Left renal cortex interstitium (tissue), 4 donors: ENCODE measurements at regions not wholly inside any gene's neighbourhood (a gene's known extent, or its start where the extent isn't known, plus 50 kb on each side); places are given as distances from the start of the nearest gene placed in this dataset.
A peak's percentile ranks its signal among the peaks of the same experiment; 100 is the strongest.
"Not testable (repeated sequence)": the region's sequence is repeated elsewhere in the genome, so short reads cannot be mapped to it uniquely, and the experiment has no call there.

Experiments
- DNase-seq, 4 donors: peaks; one replicate each; pipeline ENCODE4 v3.0.0-alpha.2; 2013; ENCODE audit warnings: low read depth in 4 of 4, low spot score in 2 of 4, missing footprints in 1 of 4

DNA sequence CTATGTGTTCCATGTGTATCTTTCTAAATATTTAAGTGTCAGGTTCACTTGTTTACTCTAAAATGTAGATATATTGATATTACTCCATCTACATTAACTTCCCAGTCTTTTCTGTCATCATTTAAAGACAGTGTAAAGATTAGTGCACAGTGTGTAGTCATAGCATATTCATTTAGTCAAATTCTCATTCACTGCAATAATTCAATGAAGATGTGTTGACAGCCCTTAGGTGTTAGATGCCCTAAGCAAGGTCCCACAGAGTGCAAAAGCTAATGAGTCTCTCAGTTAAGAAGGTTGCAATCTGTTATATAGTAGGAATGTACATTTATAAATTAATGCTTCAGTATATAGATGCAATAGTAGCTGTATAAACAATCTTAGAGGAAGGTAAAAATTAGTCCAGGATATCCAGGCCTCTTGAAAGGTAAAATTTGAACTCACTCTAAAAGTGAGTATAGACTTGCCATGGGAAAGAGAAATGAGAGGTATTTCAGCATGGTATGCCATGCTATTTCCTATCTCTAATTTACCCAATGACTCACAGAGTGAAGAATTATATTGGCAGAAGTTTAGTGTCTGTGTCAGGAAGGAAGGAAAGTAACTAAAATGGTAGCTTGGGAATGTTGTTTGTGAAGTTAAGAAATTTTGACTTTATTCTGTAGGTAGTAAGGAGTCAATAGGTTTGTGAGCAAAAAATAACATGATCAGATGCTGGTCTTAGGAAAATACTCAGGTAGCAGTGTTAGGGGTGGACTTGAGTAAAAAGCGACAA lies 969.9 kb upstream of the CITED2 start:
- no peak for DNase-seq

DNA sequence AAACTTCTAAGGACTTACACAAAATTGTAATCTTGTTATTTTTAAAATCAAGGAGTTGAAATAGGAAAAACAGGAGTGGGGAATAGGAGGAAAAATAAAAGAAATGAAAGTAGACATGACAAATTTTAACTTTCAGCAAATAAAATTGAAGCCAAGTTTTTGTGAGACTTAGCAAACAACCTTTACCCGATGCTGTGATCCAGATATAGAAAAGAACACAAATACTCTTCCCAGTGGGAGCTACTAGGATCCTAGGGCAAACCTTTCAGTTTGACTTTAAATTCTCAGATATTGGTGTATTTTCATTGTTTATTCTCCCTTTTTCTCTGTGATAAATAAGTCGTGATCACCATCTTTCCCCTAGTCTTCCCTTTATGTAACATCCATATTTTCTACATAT lies 968.7 kb upstream of the CITED2 start:
- no peak for DNase-seq

DNA sequence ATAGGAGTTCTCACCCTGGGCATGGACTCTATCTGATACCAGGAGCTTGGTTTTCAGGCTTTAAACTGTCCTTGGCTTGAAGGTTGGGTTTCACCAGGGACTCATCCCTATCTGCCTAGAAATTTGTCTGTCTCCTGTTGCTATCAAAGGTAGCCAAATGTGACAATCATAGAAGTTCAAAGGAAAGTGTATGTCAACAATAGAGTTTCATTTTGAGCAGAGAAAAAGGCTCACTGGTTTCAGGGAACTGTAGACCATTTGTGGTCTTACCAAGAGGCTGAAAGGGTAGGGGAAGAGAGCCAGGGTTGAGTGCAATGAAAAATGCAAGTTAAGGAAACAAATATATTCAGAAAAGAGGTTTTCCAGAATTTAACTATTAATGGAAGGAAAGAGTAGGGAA lies 966.8 kb upstream of the CITED2 start:
- no peak for DNase-seq

DNA sequence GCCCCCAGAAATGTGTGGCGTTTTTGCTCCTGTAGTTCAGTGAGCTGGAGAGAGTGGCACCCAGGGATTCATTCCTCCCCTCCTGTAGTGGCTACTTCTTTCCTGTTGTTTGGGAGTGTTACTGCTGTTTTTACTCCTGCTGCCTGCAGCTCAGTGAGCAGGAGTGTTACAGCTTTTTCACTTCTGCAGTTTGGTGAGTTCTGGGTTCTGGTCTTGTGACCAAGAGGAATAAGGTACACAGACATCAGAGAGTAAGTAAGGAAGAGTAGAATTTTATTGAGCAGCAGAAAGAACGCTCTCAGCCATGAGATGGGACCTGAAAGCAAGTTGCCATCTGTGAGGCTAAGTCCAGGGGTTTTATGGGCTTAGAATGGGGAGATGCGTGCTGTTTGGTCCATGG lies 966.3 kb upstream of the CITED2 start:
- DNase-seq, result no peak

DNA sequence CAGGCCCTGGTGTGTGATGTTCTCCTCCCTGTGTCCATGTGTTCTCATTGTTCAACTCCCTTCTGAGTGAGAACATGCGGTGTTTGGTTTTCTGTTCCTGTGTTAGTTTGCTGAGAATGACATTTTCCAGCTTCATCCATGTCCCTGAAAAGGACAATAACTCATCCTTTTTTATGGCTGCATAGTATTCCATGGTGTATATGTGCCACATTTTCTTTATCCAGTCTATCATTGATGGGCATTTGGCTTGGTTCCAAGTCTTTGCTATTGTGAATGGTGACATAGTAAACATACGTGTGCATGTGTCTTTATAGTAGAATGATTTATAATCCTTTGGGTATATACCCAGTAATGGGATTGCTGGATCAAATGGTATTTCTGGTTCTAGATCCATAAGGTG lies 964.6 kb upstream of the CITED2 start:
- not testable (repeated sequence) for DNase-seq

DNA sequence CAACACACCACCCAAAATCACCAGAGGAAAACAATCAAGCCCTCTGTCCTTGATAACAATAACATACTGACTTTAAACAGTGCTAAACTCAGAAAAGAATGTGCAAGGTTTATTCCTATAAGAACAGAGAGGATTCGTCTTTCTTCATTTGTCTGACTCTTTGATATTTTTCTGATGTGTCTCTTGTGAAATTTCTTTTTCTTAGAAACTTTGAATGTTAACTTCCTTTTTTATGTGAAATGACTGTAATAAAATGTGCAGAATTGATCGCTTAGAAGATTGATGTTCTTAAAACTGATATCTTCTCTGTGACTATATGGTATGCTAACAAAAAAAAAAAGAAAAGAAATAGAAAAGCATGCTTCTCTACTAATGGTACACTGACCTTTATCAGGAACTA lies 947.4 kb upstream of the CITED2 start:
- no peak for DNase-seq

DNA sequence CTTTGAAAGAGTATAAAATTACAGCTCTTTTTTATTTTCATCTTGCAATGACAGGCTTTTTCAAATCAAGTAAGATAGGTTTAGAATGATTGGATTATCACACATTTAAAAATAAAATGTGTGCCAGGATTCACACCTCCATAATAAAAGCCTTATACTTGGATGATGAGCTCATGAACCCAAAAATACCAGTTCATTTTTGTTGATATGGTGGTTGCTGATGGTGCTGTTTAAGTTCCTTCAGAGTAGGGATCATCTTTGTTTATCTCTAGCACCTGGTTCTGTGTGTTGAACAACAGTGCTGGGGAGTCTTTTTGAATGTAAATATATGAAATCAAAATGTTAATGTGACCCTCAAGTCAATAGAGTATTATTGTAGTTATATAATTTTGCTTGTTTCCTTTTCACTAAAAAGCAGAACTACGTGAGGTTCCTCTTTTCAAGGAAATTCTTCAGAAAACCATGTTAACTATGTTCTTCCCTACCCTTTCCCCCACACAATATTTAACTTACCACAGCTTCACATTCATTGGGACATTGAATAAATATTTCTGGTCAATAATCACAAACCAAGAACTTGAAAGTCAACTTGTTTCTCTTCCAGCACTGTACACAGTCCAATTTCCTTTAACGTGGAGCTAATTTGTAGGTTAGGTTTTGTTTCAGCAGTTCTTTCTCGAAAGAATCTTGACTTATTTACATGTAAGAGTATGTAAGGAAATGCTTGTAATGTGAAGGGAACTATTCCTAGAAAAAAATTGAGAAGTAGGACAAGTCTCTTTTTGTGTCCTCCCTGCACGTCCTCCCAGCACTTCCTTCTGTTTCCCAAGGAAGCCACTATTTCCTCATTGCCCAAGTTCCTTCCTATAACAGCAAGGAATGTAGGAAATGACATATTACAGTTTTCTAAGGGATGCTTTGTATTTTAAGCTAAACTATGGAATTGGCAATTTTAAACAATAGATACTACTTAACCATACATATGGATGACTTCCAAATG lies 945.9 kb upstream of the CITED2 start:
- no peak for DNase-seq

DNA sequence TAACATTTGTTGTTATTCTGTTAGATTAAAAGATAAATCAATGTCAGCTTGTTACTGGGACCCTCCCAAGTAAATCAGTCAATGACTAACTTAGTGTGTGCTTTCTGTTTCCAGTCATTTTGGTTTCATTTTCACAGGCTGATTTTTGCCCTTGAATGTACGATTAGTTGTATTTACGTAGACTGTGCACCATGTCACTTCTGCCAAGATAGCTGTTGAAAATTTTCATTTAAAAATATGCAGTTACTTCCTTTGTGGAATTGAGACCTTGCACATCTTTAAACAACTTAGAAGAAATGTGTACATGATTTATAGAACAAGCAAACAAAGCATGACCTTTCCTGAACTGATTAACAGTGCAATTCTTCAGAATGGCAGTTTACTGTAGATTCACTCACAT lies 944.8 kb upstream of the CITED2 start:
- DNase-seq, result peak in 3 of 4 donors; percentile 7 to 27 (median 16)

DNA sequence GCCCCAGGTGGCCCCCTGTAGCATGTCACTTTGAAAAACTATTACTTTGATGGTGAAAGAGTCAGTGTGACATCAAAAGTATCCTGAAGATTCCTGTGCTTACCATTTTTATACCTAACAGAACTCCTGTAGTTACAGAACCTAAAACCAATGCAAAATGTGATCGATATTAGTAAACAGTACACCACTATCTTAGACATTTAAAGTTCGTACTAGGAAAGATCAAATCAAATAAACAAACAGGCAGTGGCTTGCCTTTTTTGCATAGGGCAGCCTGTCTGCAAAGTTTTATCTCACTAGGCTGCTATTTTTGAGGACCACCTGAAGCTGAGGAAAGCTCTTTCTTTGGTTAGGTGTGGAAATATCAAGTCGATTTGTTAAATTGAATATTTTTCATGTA lies 944.0 kb upstream of the CITED2 start:
- DNase-seq, result no peak

DNA sequence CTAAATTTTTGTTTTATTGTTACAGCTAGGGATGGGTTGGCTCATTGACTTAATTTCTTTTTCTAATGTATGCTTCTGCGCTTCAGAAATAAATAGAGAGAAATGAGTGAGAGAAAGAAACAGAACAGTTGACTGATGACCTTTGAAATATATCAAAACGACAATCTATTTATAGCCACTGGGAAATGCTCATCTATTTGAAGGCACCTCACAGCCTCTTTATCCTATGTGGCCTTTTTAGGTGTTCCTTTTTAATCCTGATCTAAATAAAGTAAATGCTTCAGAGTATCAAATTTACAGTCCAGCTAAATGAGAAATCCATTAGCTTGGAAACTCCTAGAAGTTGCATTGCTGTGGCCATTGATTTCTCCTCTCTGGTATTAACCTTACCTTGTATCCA lies 943.5 kb upstream of the CITED2 start:
- no peak for DNase-seq

DNA sequence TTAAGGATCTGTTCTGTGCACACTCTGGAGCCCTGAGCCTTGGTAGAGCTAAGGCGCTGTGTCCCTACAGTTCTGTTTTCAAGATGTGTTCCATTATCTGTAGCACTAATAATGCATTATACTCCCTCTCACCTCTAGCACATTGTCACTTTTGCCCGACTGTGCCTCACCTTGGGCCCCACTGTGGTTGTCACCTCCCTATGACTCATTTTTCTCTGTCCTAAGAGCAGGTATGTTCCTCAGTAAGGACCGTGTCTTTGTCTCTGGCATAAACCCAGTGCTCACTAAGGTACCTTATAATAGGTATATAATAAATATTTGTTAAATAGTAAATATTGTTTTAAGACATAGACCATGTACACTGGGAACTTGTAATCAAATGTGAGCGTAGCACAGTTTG lies 942.5 kb upstream of the CITED2 start:
- no peak for DNase-seq

DNA sequence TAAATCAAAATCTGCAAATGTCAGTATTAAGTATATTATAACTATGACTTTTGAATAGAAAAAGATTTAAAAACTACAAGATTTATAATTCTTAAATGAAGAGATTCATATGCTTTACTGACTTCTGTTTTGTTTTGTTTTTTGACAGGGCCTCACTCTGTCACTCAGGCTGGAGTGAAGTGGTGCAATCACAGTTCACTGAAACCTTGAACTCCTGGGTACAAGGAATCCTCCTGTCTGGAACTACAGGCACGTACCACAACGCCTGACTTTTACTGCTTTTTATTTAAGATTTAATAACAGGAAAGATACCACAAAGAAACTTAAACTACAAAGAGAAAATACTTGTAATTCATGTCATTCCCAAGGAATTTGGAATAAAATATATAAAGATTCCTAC lies 940.2 kb upstream of the CITED2 start:
- DNase-seq, result no peak

DNA sequence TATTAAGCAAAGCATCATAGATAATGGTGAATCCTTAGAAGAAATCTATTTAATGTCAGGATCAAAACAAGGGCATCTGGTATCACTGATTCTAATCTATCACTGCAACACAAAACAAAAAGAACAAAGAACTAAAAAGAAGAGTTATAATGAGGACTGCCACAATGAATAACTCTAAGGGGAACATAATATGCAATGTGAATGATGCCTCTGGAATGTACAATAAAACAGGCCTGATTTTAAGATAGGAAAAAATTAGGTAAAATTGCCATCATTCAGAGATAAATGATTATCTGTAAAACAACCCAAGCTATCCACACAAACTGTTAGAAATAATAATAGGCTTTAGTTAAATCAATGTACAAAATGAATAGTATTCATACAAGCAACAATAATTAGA lies 936.7 kb upstream of the CITED2 start:
- DNase-seq, result no peak

DNA sequence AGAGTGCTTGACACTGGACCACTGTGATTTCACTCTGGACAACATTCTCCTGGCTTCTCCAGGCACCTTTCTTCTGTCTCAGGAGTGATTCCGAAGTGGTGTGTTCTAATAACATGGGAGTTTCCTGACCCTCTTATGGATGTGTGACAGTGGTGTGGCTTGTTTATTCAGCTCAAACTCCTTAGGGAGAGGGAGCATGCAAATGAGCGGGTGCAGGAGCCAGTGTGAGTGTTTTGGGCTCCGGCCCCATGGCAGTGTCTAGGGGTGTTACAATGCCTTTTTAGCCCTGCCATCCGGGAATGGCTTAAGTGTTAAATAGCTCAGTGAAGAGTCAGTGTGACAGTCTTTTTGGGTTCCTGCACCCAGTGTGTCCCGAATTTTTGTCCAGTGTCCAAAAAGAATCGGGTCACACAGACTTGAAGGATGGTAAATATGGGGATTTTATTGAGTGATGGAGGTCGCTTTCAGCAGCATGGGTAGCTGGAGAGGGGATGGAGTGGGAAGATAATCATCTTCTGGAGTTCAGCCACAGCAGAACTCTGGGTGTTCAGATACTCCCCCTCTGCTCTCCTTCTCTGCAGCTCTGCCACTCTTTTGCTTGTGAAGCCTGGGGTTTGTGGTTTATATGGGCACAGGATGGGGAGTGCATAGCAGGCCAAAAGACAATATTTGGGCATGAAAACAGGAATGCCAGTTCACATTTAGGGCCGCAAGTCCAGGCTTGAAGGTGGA lies 928.9 kb upstream of the CITED2 start:
- DNase-seq, result no peak

DNA sequence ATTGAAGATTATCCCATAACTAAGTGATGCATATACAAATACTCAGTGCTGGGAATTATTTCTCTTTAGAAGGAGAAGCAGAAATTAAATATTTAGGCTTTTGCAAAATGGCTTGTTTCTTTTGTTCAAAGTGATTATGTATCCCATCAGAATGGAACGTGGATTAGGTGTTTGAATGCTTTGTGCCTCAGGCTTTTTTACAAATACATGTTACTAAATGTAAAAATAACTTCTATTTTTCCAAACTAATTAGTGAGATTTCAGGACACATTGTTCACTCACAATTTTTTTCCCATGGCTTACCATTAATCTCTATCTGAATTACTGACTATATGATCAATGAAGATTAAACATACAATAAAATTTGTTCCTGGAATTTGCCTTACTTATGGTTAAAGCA lies 925.9 kb upstream of the CITED2 start:
- DNase-seq, result no peak

DNA sequence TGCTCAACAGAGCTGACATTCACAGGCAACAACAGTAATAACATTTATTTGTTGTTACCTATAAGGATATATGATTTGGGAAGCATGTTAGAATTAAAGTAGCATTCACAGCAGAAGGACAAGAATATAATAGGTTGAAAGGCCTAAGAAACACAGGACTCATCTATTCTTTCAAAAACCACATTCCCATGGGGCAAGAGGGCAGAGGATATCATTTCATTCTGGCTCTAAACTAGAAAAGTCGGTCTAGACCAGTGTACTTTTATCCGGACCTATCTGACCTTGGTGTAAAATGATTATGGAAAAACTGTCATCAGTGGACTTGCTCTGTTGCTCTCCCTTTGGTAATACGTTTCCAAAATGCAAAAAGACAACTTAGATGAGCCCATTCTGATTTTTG lies 914.7 kb upstream of the CITED2 start:
- no peak for DNase-seq

DNA sequence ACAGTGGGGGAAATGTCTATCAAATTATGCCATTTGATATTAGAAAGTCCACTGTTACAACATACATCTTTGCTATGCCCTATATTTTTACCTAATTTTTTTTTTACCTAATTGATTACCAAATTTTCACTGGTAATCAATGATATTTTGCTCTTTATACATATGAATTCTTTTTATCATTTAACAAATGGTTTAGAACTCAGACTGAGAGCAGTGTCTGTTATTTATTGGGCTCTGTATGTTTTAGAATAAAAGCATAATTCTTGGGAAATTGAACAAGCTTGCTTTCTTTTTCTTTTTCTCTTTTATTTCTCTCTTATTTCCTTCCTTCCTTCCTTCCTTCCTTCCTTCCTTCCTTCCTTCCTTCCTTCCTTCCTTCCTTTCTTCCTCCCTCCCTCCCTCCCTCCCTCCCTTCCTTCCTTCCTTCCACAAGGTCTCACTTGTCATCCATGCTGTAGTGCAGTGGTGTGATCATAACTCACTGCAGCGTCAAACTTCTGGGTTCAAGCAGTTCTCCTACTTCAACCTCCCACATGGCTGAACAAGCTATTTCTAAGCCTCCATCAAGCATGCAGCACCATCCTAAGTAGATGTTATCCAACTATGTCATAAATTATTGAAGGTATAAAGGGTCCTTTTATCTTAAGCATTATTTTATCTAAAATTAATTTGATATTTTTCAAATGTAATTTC lies 911.7 kb upstream of the CITED2 start:
- no peak for DNase-seq

DNA sequence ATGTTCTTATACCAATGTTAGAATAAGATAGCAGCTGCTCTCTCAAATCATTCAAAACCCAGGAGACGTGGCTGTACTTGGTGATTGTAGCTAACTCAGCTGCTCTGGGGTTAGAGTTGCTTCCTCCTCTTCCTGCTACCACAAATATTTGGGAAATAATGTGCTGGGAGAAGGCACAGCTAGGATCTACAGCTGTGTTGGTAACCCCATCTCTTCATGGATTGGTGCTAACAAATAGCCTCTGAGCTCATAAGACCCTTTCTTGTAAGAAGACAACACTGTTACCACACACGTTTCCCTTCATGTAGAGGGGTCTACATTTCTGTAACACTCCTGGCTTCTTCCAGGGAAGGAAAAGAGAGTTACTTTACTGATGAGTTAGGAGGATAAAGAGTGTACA lies 911.0 kb upstream of the CITED2 start:
- DNase-seq, result no peak

DNA sequence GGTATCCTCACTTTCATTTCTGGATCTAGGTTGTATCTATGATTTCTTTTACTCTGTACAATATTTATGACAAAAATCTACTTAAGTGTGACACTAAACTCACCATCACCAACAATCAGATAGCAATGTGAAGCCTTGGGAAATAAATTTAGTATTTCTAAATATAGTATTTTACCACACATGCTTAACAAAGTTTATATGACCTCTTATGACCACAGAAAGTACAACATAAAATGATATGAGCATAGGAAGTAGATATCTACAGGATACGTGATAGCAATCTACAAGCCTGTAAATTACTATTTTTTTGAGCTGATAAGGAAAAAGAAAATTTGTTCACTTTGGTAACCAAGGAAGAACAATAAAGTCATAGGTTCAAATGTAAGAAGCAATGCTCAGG lies 910.4 kb upstream of the CITED2 start:
- no peak for DNase-seq

DNA sequence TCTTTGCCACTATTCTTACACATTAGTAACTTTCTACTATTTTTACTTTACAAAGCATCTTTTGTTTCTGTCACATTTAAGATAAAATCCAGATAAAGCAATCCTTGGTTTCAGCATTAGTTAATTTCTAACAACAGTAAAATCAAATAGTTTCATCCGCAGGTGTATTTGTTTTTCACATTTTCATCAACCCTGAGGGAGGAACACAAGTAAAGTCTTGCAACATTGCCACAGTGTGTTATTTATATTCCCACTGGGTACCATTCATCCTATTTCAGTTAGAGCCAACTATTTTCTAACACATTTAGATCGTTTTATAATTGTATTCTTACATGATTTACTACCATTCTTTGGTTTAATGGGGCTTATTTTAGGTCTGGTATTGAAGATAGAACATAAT lies 908.7 kb upstream of the CITED2 start:
- no peak for DNase-seq

DNA sequence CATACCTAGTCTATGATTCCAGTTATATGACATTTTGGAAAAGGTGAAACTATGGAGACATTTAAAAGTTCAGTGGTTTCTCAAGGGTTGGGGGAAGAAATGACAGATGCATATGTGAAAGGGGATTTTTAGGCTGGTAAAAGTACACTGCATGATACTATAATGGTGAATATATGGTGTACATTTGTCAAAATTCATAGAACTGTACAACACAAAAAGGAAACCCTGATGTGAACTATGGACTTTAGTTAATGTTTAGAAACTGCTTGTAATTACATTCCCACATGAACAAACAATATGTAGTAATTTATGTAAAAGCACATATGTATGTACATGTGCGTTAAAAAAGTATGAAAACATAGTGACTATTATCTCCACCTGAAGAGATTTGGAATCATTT lies 907.3 kb upstream of the CITED2 start:
- DNase-seq, result no peak
